B cell (primary cell): ENCODE measurements at regions not wholly inside any gene's neighbourhood (a gene's known extent, or its start where the extent isn't known, plus 50 kb on each side); places are given as distances from the start of the nearest gene placed in this dataset.

ENCODE experiments used
- CTCF ChIP-seq: fragments of 200-600 bp; IDR thresholded peaks from one replicate; pipeline ENCODE4 v1.8.0; 2022; ENCODE audit warnings: antibody characterized with exemption, mild to moderate bottlenecking
- EZH2 ChIP-seq: IDR thresholded peaks from 2 replicates; pipeline ENCODE4 v1.6.1; 2012; ENCODE audit warnings: borderline replicate concordance, low read depth, mild to moderate bottlenecking, moderate library complexity, low read length; ENCODE audit not compliant: insufficient read depth, poor library complexity, severe bottlenecking

DNA sequence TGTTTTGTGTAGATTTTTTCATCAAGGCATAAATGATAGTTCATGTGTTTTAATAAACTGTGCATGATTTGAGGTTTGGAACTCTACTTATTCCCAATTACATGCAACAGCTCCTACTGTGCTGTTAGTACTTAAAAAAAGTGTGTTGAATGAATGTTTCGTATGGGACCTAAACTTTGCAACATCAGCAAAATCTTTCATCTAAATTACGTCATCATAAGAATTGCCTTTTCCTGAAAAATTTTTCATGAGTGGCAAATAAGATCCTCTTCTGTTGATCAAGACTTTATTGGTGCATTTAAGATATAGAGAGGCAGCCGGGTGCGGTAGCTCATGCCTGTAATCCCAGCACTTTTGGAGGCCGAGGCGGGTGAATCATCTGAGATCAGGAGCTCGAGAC is 826.1 kb downstream of the SEMA5A start:
- no peak for TF ChIP-seq CTCF
- no peak for TF ChIP-seq EZH2
